Gastrocnemius medialis (tissue), 4 donors: ENCODE measurements at regions not wholly inside any gene's neighbourhood (a gene's known extent, or its start where the extent isn't known, plus 50 kb on each side); places are given as distances from the start of the nearest gene placed in this dataset.

ENCODE experiments used
- POLR2A ChIP-seq, 2 donors: fragments of 450-650 bp; IDR thresholded peaks; one replicate each; pipeline ENCODE4 v1.6.1; 2017; ENCODE audit warnings: antibody characterized with exemption in 2 of 2, mild to moderate bottlenecking in 2 of 2, moderate library complexity in 2 of 2
- TF ChIP-seq, protein P1 (sequence below), 5 experiments: fragments of 450-650 bp in 3 of 5; fragments of 200-600 bp in 2 of 5; sonication (generic) in 2 of 5; IDR thresholded peaks in 4 of 5; conservative IDR thresholded peaks in 1 of 5; 1 replicate in 4 of 5; 2 replicates in 1 of 5; pipeline ENCODE4 v1.5.1; 2016 to 2019; ENCODE audit warnings: antibody characterized with exemption in 5 of 5, mild to moderate bottlenecking in 3 of 5, moderate library complexity in 3 of 5

DNA sequence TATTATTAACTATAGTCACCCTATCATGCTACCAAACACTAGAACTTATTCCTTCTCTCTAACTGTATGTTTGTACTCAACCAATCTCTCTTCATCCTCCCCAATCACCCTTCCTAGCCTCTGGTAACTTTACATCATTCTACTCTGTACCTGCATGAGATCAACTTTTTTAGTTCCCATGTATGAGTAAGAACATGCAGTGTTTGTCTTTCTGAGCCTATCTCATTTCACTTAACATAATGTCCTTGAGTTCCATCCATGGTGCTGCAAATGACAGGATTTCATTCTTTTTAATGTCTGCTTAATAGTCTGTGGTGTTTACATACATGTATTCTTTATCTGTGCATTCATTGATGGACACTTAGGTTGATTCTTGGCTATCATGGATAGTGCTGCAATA is 108.9 kb upstream of the RFX8 start:
- TF ChIP-seq, protein P1, sequence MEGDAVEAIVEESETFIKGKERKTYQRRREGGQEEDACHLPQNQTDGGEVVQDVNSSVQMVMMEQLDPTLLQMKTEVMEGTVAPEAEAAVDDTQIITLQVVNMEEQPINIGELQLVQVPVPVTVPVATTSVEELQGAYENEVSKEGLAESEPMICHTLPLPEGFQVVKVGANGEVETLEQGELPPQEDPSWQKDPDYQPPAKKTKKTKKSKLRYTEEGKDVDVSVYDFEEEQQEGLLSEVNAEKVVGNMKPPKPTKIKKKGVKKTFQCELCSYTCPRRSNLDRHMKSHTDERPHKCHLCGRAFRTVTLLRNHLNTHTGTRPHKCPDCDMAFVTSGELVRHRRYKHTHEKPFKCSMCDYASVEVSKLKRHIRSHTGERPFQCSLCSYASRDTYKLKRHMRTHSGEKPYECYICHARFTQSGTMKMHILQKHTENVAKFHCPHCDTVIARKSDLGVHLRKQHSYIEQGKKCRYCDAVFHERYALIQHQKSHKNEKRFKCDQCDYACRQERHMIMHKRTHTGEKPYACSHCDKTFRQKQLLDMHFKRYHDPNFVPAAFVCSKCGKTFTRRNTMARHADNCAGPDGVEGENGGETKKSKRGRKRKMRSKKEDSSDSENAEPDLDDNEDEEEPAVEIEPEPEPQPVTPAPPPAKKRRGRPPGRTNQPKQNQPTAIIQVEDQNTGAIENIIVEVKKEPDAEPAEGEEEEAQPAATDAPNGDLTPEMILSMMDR (IDR thresholded peaks at IDR 0.05 in 4 of 5, conservative IDR thresholded peaks at IDR 0.05 in 1 of 5) = no peak
- TF ChIP-seq POLR2A (IDR thresholded peaks at IDR 0.05) = no peak
